G401 (cell line): ENCODE measurements at regions not wholly inside any gene's neighbourhood (a gene's known extent, or its start where the extent isn't known, plus 50 kb on each side); places are given as distances from the start of the nearest gene placed in this dataset.
"Not testable (repeated sequence)": the region's sequence is repeated elsewhere in the genome, so short reads cannot be mapped to it uniquely, and the experiment has no call there.

Experiments used
- DNase-seq: peaks from one replicate; pipeline ENCODE4 v3.0.0-alpha.2; 2015; ENCODE audit warnings: low spot score
- in situ Hi-C: cut with HindIII; loops from 2 replicates; pipeline ENCODE4 v1.10.0; 2016; ENCODE audit warnings: low sequenced_read_pairs, mixed read lengths

- DNase-seq, result no peak
- in situ Hi-C loops, result no loop called here
Measured at GRCh38 chr3:192060160-192060781, 599.3 kb downstream of the PYDC2 start.

- DNase-seq, result no peak
- in situ Hi-C loops, result no loop called here
Measured at GRCh38 chr3:192061426-192061825, 600.5 kb downstream of the PYDC2 start.

- no peak for DNase-seq
- in situ Hi-C loops, result no loop called here
Measured at GRCh38 chr3:192062186-192062585, 601.2 kb downstream of the PYDC2 start.

- no peak for DNase-seq
- in situ Hi-C loops, result no loop called here
Measured at GRCh38 chr3:192063570-192063969, 602.6 kb downstream of the PYDC2 start.

GRCh38 chr3:192064959-192065358 lies 604.0 kb downstream of the PYDC2 start:
- in situ Hi-C loops, result no loop called here
- DNase-seq, result no peak

- DNase-seq, in situ Hi-C loops: not testable (repeated sequence)
Measured at GRCh38 chr3:192066253-192066652, 605.3 kb downstream of the PYDC2 start.

GRCh38 chr3:192068464-192069254 lies 607.7 kb downstream of the PYDC2 start:
- in situ Hi-C loops, result no loop called here
- DNase-seq, result no peak

- no peak for DNase-seq
- in situ Hi-C loops, result no loop called here
Measured at GRCh38 chr3:192077795-192078497, 617.0 kb downstream of the PYDC2 start.

GRCh38 chr3:192079098-192079497 lies 618.1 kb downstream of the PYDC2 start:
- no peak for DNase-seq
- in situ Hi-C loops, result no loop called here

- no peak for DNase-seq
- in situ Hi-C loops, result no loop called here
Measured at GRCh38 chr3:192080336-192080735, 619.4 kb downstream of the PYDC2 start.

- DNase-seq, result no peak
- in situ Hi-C loops, result no loop called here
Measured at GRCh38 chr3:192082730-192083660, 622.0 kb downstream of the PYDC2 start.
